IMR-90 (cell line): ENCODE measurements at regions not wholly inside any gene's neighbourhood (a gene's known extent, or its start where the extent isn't known, plus 50 kb on each side); places are given as distances from the start of the nearest gene placed in this dataset.
"Not testable (repeated sequence)": the region's sequence is repeated elsewhere in the genome, so short reads cannot be mapped to it uniquely, and the experiment has no call there.

Experiments
- BHLHE40 ChIP-seq: fragments of 150-350 bp; IDR thresholded peaks from 2 replicates; pipeline ENCODE4 v1.6.1; 2016; ENCODE audit warnings: mild to moderate bottlenecking, low read depth, low read length
- CEBPB ChIP-seq: IDR thresholded peaks from 2 replicates; pipeline ENCODE4 v1.6.1; 2012; ENCODE audit warnings: low read depth, low read length, improper control_type of control experiment
- CHD1 ChIP-seq: IDR thresholded peaks from 2 replicates; pipeline ENCODE4 v1.6.1; 2012; ENCODE audit warnings: low read depth, low read length, improper control_type of control experiment
- MAZ ChIP-seq: IDR thresholded peaks from 2 replicates; pipeline ENCODE4 v1.6.1; 2012; ENCODE audit warnings: low read depth, mild to moderate bottlenecking, low read length, improper control_type of control experiment, moderate library complexity, borderline replicate concordance
- MXI1 ChIP-seq: IDR thresholded peaks from 2 replicates; pipeline ENCODE4 v1.6.1; 2012; ENCODE audit warnings: low read depth, mild to moderate bottlenecking, low read length, moderate library complexity, borderline replicate concordance
- NFE2L2 ChIP-seq: fragments of 150-350 bp; IDR thresholded peaks from 2 replicates; pipeline ENCODE4 v1.6.1; 2016; ENCODE audit warnings: low read depth, mild to moderate bottlenecking, low read length
- POLR2A ChIP-seq: IDR thresholded peaks from 2 replicates; pipeline ENCODE4 v1.6.1; 2012; ENCODE audit warnings: mild to moderate bottlenecking, low read depth, low read length
- RAD21 ChIP-seq: IDR thresholded peaks from 2 replicates; pipeline ENCODE4 v1.6.1; 2012; ENCODE audit warnings: low read length, improper control_type of control experiment
- RFX5 ChIP-seq: IDR thresholded peaks from 2 replicates; pipeline ENCODE4 v1.8.0; 2012; ENCODE audit warnings: low read depth, mild to moderate bottlenecking, low read length, moderate library complexity
- SMC3 ChIP-seq: fragments of 150-350 bp; IDR thresholded peaks from 2 replicates; pipeline ENCODE4 v1.6.1; 2016; ENCODE audit warnings: low read depth, mild to moderate bottlenecking, antibody characterized with exemption, low read length, moderate library complexity
- TF ChIP-seq, protein P1 (sequence below): conservative IDR thresholded peaks from 2 replicates; pipeline ENCODE4 v1.5.1; 2012; ENCODE audit warnings: mild to moderate bottlenecking, low read depth, low read length, improper control_type of control experiment
- TF ChIP-seq, protein P2 (sequence below): fragments of 150-350 bp; IDR thresholded peaks from 2 replicates; pipeline ENCODE4 v1.6.1; 2016; ENCODE audit warnings: low read depth, mild to moderate bottlenecking, low read length, moderate library complexity, borderline replicate concordance

- TF ChIP-seq MXI1, SMC3, CHD1, POLR2A, BHLHE40, NFE2L2, CEBPB, MAZ, RFX5, RAD21: not testable (repeated sequence)
- TF ChIP-seq, protein P1, sequence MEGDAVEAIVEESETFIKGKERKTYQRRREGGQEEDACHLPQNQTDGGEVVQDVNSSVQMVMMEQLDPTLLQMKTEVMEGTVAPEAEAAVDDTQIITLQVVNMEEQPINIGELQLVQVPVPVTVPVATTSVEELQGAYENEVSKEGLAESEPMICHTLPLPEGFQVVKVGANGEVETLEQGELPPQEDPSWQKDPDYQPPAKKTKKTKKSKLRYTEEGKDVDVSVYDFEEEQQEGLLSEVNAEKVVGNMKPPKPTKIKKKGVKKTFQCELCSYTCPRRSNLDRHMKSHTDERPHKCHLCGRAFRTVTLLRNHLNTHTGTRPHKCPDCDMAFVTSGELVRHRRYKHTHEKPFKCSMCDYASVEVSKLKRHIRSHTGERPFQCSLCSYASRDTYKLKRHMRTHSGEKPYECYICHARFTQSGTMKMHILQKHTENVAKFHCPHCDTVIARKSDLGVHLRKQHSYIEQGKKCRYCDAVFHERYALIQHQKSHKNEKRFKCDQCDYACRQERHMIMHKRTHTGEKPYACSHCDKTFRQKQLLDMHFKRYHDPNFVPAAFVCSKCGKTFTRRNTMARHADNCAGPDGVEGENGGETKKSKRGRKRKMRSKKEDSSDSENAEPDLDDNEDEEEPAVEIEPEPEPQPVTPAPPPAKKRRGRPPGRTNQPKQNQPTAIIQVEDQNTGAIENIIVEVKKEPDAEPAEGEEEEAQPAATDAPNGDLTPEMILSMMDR: not testable (repeated sequence)
- TF ChIP-seq, protein P2, sequence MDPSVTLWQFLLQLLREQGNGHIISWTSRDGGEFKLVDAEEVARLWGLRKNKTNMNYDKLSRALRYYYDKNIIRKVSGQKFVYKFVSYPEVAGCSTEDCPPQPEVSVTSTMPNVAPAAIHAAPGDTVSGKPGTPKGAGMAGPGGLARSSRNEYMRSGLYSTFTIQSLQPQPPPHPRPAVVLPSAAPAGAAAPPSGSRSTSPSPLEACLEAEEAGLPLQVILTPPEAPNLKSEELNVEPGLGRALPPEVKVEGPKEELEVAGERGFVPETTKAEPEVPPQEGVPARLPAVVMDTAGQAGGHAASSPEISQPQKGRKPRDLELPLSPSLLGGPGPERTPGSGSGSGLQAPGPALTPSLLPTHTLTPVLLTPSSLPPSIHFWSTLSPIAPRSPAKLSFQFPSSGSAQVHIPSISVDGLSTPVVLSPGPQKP: not testable (repeated sequence)
These were observed 104.4 kb downstream of the HNMT start for GRCh38 chr2:138068669-138069068.
